NB4 (cell line): ENCODE measurements at regions not wholly inside any gene's neighbourhood (a gene's known extent, or its start where the extent isn't known, plus 50 kb on each side); places are given as distances from the start of the nearest gene placed in this dataset.

Experiments used
- MYC ChIP-seq: IDR thresholded peaks from 2 replicates; pipeline ENCODE4 v1.6.1; 2011; ENCODE audit warnings: low read depth, low read length
- POLR2A ChIP-seq: IDR thresholded peaks from 2 replicates; pipeline ENCODE4 v1.6.1; 2011; ENCODE audit warnings: mild to moderate bottlenecking; ENCODE audit not compliant: insufficient read length; ENCODE audit errors: extremely low read depth
- TF ChIP-seq, protein P1 (sequence below): IDR thresholded peaks from one replicate; pipeline ENCODE4 v1.5.1; 2012; ENCODE audit warnings: low read depth, low read length

DNA sequence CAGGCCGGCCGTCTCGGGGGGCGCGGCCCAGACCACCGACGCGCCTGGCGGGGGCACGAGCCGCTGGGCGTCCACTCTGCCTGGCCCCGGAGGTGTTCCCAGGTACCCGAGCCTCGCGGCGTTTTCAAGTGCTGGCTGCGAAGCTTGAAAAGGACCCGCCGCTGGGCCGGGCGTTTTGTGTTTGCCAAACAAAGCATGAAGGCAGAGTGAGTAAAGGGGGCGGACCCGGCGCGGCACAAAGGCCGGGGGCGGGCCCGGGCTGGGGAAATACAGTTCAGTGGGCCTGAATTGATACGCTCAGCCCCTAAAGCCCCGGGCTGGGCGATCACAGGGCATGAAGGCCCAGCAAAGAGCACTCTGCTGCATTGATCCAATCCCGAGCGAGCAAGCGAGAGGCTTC, 65.4 kb downstream of the SOX3 start:
- TF ChIP-seq, protein P1, sequence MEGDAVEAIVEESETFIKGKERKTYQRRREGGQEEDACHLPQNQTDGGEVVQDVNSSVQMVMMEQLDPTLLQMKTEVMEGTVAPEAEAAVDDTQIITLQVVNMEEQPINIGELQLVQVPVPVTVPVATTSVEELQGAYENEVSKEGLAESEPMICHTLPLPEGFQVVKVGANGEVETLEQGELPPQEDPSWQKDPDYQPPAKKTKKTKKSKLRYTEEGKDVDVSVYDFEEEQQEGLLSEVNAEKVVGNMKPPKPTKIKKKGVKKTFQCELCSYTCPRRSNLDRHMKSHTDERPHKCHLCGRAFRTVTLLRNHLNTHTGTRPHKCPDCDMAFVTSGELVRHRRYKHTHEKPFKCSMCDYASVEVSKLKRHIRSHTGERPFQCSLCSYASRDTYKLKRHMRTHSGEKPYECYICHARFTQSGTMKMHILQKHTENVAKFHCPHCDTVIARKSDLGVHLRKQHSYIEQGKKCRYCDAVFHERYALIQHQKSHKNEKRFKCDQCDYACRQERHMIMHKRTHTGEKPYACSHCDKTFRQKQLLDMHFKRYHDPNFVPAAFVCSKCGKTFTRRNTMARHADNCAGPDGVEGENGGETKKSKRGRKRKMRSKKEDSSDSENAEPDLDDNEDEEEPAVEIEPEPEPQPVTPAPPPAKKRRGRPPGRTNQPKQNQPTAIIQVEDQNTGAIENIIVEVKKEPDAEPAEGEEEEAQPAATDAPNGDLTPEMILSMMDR = no peak
- no peak for TF ChIP-seq MYC
- TF ChIP-seq POLR2A = no peak
